ENCODE measurements at regions not wholly inside any gene's neighbourhood (a gene's known extent, or its start where the extent isn't known, plus 50 kb on each side); places are given as distances from the start of the nearest gene placed in this dataset.

DNA sequence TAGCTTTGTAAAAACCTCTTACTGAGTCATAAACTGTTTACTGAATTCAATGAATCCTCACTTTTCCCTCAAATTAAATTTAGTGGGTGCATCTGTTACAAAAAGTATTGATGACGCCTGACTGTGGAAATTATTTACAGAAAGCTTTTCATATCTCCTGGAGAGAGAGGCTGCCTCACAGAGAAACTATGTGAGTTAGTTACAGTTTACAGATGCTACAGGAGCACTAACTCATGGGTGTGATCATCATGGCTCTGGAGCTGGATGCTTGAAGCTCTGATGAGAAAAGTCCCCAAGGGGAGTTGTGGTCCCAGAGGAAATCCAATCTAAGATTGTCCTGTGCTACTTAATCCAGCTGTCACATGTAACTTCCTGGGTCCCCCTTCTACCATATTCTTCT is 590.8 kb downstream of the LMO7 start:
- H3K4me3 ChIP-seq (replicated peaks; ENCODE audit: low read depth, low read length), result no peak overlapping the region
- H3K27me3 ChIP-seq (replicated peaks; ENCODE audit: control insufficient read depth, insufficient read depth, low read length), result no peaks in the 10 kb centered on the region
- no peak for TF ChIP-seq CTCF (IDR thresholded peaks at IDR 0.05; ENCODE audit: insufficient read depth, low read length, poor library complexity, severe bottlenecking)
- no peak for DNase-seq (ENCODE audit: extremely low read depth, insufficient read length)
- H3K36me3 ChIP-seq (ENCODE audit: control insufficient read depth, insufficient read depth, low read length), result no peaks in the 10 kb centered on the region

DNA sequence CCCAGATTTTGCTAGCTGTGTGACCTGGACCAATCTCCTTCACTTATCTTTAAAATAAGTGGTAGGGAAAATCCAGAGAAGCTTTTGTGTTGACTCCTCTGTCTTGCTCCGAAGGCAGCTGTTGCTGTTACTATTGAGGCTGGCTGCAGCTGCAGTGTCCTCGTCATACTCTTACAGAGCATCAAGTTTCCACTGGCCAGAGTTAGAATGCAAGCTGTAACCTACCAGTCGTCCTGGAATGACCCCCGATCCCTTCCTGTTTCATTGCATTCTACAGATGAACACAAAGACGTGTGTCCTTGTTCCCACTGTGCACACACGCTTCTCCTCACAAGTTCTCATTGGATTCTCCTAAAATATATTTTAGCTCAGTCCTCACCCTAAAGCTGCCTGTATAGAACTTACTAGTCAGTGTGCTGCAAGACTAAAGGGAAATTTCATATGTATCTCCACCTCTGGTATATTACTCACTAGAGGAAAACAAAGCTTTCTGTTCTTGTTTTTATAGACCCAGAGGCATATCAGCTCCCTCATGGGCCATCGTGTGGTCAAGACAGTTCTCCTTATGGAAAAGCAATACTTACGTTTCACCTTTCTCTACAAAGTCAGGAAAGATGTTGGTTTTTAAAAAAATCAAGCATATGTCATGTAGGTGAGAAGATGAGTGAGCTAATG is 589.8 kb downstream of the LMO7 start:
- Histone ChIP-seq H3K36me3 (ENCODE audit: control insufficient read depth, insufficient read depth, low read length) (no peaks in the 10 kb centered on the region), H3K27me3 (replicated peaks; ENCODE audit: control insufficient read depth, insufficient read depth, low read length) (no peaks in the 10 kb centered on the region), H3K4me3 (replicated peaks; ENCODE audit: low read depth, low read length) (no peak overlapping the region)
- no peak for TF ChIP-seq CTCF (IDR thresholded peaks at IDR 0.05; ENCODE audit: insufficient read depth, low read length, poor library complexity, severe bottlenecking)
- DNase-seq (ENCODE audit: extremely low read depth, insufficient read length), result no peak

DNA sequence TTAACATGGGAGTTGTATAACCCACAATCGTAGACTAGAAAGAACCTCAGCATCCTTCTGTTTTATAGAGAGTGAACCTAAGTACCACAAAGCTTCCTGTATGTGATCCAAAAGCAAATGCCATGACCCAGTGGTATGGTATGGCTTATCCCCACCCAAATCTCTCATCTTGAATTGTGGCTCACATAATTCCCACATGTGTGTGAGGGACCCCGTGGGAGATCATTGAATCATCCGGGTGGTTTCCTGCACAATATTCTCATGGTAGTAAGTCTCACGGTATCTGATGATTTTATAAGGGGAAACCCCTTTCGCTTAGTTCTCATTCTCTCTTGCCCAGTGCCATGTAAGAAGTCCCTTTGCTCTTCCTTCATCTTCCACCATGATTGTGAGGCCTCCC is 587.9 kb downstream of the LMO7 start:
- no peaks in the 10 kb centered on the region for H3K36me3 ChIP-seq (ENCODE audit: control insufficient read depth, insufficient read depth, low read length)
- H3K4me3 ChIP-seq (replicated peaks; ENCODE audit: low read depth, low read length), result no peak overlapping the region
- DNase-seq (ENCODE audit: extremely low read depth, insufficient read length), result no peak
- TF ChIP-seq CTCF (IDR thresholded peaks at IDR 0.05; ENCODE audit: insufficient read depth, low read length, poor library complexity, severe bottlenecking), result no peak
- H3K27me3 ChIP-seq (replicated peaks; ENCODE audit: control insufficient read depth, insufficient read depth, low read length), result no peaks in the 10 kb centered on the region

DNA sequence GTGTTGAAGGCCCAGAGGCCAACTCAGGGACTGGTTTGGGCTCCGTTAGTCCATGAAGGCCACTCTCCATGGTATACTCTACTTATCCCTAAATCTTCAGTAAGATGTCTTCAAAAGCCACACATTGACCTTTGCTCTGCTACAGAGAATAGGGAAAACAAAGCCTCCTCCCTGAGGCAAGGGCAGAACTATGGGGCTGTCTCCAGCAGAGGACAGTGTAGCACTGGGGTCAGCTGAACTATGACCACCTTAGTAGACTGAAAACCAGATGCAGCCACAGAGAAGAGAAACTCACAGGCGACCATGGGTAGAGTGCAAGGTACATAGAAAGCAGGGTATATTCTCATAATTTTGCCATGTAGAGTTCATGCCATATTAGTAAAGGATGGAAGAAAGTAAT is 587.4 kb downstream of the LMO7 start:
- H3K27me3 ChIP-seq (replicated peaks; ENCODE audit: control insufficient read depth, insufficient read depth, low read length), result no peaks in the 10 kb centered on the region
- no peak for TF ChIP-seq CTCF (IDR thresholded peaks at IDR 0.05; ENCODE audit: insufficient read depth, low read length, poor library complexity, severe bottlenecking)
- DNase-seq (ENCODE audit: extremely low read depth, insufficient read length), result no peak

GRCh38 chr13:76222511-76222910 is 586.4 kb downstream of the LMO7 start:
- Histone ChIP-seq H3K4me3 (replicated peaks; ENCODE audit: low read depth, low read length) (no peak overlapping the region), H3K27me3 (replicated peaks; ENCODE audit: control insufficient read depth, insufficient read depth, low read length) (no peaks in the 10 kb centered on the region), H3K36me3 (ENCODE audit: control insufficient read depth, insufficient read depth, low read length) (no peaks in the 10 kb centered on the region)
- no peak for DNase-seq (ENCODE audit: extremely low read depth, insufficient read length)
- TF ChIP-seq CTCF (IDR thresholded peaks at IDR 0.05; ENCODE audit: insufficient read depth, low read length, poor library complexity, severe bottlenecking), result no peak

More for the DNA sequence above, 587.4 kb downstream of the LMO7 start:
- Histone ChIP-seq H3K4me3 (replicated peaks; ENCODE audit: low read depth, low read length) (no peak overlapping the region), H3K36me3 (ENCODE audit: control insufficient read depth, insufficient read depth, low read length) (no peaks in the 10 kb centered on the region)

DNA sequence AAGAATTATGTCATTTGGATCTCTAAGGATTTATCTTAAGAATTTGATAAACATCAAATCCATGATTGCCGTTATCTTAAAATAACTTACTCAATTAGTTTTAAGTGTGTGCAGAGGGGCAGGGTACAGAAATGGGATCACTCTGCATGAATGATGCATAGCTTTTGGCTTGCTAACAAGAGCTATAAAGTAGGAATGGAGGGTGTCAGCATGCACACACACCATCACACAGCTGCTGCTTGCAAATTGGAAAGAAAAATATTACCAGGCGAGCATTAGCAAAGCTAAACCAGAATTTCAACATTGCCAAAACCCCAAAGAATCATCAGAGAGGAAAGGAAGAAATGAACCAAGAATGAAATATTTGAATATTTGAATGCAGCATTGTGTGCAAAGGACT is 580.6 kb downstream of the LMO7 start:
- no peak for DNase-seq (ENCODE audit: extremely low read depth, insufficient read length)
- no peak overlapping the region for H3K4me3 ChIP-seq (replicated peaks; ENCODE audit: low read depth, low read length)

More for the DNA sequence above, 580.6 kb downstream of the LMO7 start:
- no peak for TF ChIP-seq CTCF (IDR thresholded peaks at IDR 0.05; ENCODE audit: insufficient read depth, low read length, poor library complexity, severe bottlenecking)
- Histone ChIP-seq H3K36me3 (ENCODE audit: control insufficient read depth, insufficient read depth, low read length) (no peaks in the 10 kb centered on the region), H3K27me3 (replicated peaks; ENCODE audit: control insufficient read depth, insufficient read depth, low read length) (no peaks in the 10 kb centered on the region)

All from GM06990 (cell line).